ENCODE measurements at regions not wholly inside any gene's neighbourhood (a gene's known extent, or its start where the extent isn't known, plus 50 kb on each side); places are given as distances from the start of the nearest gene placed in this dataset.

DNA sequence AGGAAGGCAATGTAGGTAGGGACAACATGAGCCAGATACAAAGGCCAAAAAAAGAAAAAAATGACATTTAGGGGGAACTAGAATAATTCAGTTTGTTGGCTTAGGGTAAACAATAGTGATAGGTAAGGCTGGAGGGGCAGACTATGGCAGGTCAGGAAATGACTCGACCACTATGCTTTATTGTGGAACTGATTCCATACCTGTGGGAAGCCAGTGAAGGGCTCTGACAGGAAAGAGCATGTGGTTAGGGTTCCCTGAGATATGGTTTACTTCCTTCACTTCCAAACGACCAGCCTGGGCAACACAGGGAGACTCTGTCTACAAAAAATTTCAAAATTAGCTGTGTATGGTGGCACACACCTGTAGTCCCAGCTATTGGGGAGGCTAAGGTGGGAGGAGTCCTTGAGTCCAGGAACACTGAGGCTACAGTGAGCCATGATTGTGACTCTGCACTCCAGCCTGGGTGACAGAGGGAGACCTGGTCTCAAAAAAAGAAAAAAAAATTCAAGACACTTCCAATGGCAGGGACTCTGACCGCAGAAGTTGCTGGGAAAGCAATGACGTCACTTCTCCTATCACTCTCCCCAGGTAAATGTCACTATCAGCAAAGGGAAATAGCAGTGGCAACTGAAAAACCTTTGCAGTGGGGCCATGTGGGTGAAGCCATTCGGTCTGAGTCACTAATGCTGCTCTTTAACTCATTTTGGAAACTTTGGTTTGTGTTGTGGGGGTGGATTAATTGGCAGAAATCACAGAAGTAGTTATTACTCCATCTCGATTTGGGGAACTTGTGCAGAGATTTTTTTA, 192.8 kb upstream of the TSC22D1 start:
- TF ChIP-seq LARP7 (IDR thresholded peaks at IDR 0.05) (no peak), POLR2AphosphoS5 (IDR thresholded peaks at IDR 0.05; ENCODE audit: control insufficient read depth, insufficient read depth, low read depth, low read length) (no peak), POLR3A (IDR thresholded peaks at IDR 0.05; ENCODE audit: borderline replicate concordance, extremely low read depth, insufficient read depth, insufficient read length) (no peak), CEBPB (tag; IDR thresholded peaks at IDR 0.05) (no peak), ZKSCAN1 (IDR thresholded peaks at IDR 0.05; ENCODE audit: low read depth, low read length) (no peak), FOS (IDR thresholded peaks at IDR 0.05; ENCODE audit: extremely low read depth, insufficient read length) (no peak), RNF2 (IDR thresholded peaks at IDR 0.05) (no peak), ZBTB8A (IDR thresholded peaks at IDR 0.05; ENCODE audit: partially characterized antibody) (no peak), EGR1 (conservative IDR thresholded peaks at IDR 0.05) (no peak)
- TF ChIP-seq, protein P1, sequence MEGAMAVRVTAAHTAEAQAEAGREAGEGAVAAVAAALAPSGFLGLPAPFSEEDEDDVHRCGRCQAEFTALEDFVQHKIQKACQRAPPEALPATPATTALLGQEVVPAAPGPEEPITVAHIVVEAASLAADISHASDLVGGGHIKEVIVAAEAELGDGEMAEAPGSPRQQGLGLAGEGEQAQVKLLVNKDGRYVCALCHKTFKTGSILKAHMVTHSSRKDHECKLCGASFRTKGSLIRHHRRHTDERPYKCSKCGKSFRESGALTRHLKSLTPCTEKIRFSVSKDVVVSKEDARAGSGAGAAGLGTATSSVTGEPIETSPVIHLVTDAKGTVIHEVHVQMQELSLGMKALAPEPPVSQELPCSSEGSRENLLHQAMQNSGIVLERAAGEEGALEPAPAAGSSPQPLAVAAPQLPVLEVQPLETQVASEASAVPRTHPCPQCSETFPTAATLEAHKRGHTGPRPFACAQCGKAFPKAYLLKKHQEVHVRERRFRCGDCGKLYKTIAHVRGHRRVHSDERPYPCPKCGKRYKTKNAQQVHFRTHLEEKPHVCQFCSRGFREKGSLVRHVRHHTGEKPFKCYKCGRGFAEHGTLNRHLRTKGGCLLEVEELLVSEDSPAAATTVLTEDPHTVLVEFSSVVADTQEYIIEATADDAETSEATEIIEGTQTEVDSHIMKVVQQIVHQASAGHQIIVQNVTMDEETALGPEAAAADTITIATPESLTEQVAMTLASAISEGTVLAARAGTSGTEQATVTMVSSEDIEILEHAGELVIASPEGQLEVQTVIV (CRISPR knock-in tag; IDR thresholded peaks at IDR 0.05; ENCODE audit: borderline replicate concordance) = no peak
